Nephron progenitor cell (in vitro differentiated cells): ENCODE measurements at regions not wholly inside any gene's neighbourhood (a gene's known extent, or its start where the extent isn't known, plus 50 kb on each side); places are given as distances from the start of the nearest gene placed in this dataset.

ENCODE experiments used
- DNase-seq: peaks from one replicate; pipeline ENCODE4 v3.0.0; 2021
- H3K27ac Mint-ChIP-seq: 2 replicates; pipeline ENCODE4 v1.8.0; 2021; ENCODE audit warnings: mild to moderate bottlenecking, moderate library complexity, mixed read lengths
- H3K27me3 Mint-ChIP-seq: 2 replicates; pipeline ENCODE4 v1.8.0; 2021; ENCODE audit warnings: mild to moderate bottlenecking, low read depth, mixed read lengths; ENCODE audit not compliant: poor library complexity
- H3K36me3 Mint-ChIP-seq: 2 replicates; pipeline ENCODE4 v1.8.0; 2021; ENCODE audit warnings: low read depth, mixed read lengths
- H3K4me1 Mint-ChIP-seq: 2 replicates; pipeline ENCODE4 v1.8.0; 2021; ENCODE audit warnings: mixed read lengths
- H3K4me3 Mint-ChIP-seq: 2 replicates; pipeline ENCODE4 v1.8.0; 2021; ENCODE audit warnings: mild to moderate bottlenecking, moderate library complexity, mixed read lengths
- H3K9me3 Mint-ChIP-seq: 2 replicates; pipeline ENCODE4 v1.8.0; 2021; ENCODE audit warnings: mild to moderate bottlenecking, moderate library complexity, mixed read lengths
- CTCF ChIP-seq: fragments of 200-600 bp; sonication (generic); IDR thresholded peaks from 2 replicates; pipeline ENCODE4 v1.5.0; 2021; ENCODE audit warnings: antibody characterized with exemption

GRCh38 chr14:49121246-49121645, 464.9 kb downstream of the RPS29 start:
- Mint-ChIP-seq H3K4me1 (no peaks in the 10 kb centered on the region), H3K27ac (no peak overlapping the region), H3K9me3 (no peaks in the 10 kb centered on the region), H3K4me3 (no peak overlapping the region), H3K27me3 (no peaks in the 10 kb centered on the region), H3K36me3 (no peaks in the 10 kb centered on the region)
- DNase-seq, result no peak
- TF ChIP-seq CTCF, result no peak

- no peak overlapping the region for H3K4me3 Mint-ChIP-seq
- TF ChIP-seq CTCF, result no peak
- no peaks in the 10 kb centered on the region for H3K4me1 Mint-ChIP-seq
- H3K27me3 Mint-ChIP-seq, result peaks cover 4% of the 10 kb centered on the region
- H3K36me3 Mint-ChIP-seq, result no peaks in the 10 kb centered on the region
- no peak for DNase-seq
- H3K9me3 Mint-ChIP-seq, result no peaks in the 10 kb centered on the region
- no peak overlapping the region for H3K27ac Mint-ChIP-seq
Measured at GRCh38 chr14:49114161-49114893, 471.9 kb downstream of the RPS29 start.

GRCh38 chr14:49106741-49107667, 479.2 kb downstream of the RPS29 start:
- no peak for TF ChIP-seq CTCF
- Mint-ChIP-seq H3K27me3 (no peaks in the 10 kb centered on the region), H3K9me3 (peaks cover 4% of the 10 kb centered on the region), H3K36me3 (no peaks in the 10 kb centered on the region), H3K4me3 (no peak overlapping the region), H3K27ac (no peak overlapping the region), H3K4me1 (no peaks in the 10 kb centered on the region)
- DNase-seq, result no peak

GRCh38 chr14:49105956-49106355, 480.2 kb downstream of the RPS29 start:
- Mint-ChIP-seq H3K4me1 (no peaks in the 10 kb centered on the region), H3K36me3 (no peaks in the 10 kb centered on the region), H3K27ac (no peak overlapping the region), H3K4me3 (no peak overlapping the region), H3K27me3 (no peaks in the 10 kb centered on the region), H3K9me3 (peaks cover 4% of the 10 kb centered on the region)
- no peak for TF ChIP-seq CTCF
- no peak for DNase-seq

- H3K4me3 Mint-ChIP-seq, result no peak overlapping the region
- DNase-seq, result no peak
- H3K4me1 Mint-ChIP-seq, result no peaks in the 10 kb centered on the region
- no peak for TF ChIP-seq CTCF
- no peak overlapping the region for H3K27ac Mint-ChIP-seq
- H3K36me3 Mint-ChIP-seq, result no peaks in the 10 kb centered on the region
- peaks cover 4% of the 10 kb centered on the region for H3K9me3 Mint-ChIP-seq
- no peaks in the 10 kb centered on the region for H3K27me3 Mint-ChIP-seq
Measured at GRCh38 chr14:49105512-49105911, 480.7 kb downstream of the RPS29 start.
